Activated CD8-positive, alpha-beta memory T cell treated with anti-CD3 and anti-CD28 coated beads, Interleukin-2, amount 50 U/mL, for 24 hours (primary cell): ENCODE measurements at regions not wholly inside any gene's neighbourhood (a gene's known extent, or its start where the extent isn't known, plus 50 kb on each side); places are given as distances from the start of the nearest gene placed in this dataset.
"Not testable (repeated sequence)": the region's sequence is repeated elsewhere in the genome, so short reads cannot be mapped to it uniquely, and the experiment has no call there.

Source experiments
- DNase-seq: peaks from one replicate; pipeline ENCODE4 v3.0.0-alpha.2; 2020; ENCODE audit errors: extremely low read depth

DNA sequence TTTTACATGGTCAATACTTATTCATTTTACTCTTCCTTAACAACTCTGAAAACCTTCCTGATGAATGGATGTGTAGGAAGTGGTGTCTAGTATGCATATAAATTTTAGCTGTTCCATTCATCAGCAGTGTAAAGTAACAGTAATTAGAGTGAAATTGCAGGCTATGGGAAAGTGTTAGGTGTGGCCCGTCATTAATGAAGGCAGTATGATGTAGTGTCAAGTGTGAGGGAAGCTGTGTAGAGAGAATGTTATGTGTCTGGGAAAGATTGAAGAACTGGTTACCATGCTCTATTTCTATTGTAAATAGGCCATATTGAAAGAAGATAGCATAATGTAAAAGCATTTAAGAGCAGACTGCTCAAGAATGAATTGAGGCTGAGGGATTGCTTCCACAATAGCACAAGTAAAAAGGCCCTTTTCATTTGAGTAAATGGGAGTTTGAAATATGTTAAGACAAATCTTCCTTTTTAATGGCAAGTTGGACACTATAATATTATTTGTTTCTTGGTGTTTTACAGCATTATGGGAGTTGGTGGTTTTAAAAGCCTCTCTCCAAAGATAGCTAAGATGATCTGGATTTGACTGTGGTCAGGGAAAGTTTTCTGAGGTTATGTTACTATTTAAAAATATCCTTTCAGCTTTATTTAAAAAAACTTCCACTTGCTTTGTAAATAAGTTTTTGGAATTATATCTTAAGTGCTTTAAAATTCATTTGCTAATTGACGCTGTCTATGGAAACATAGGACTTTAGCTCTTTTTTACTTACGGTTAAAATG is 401.0 kb upstream of the ZEB2 start:
- DNase-seq, result no peak

- DNase-seq, result no peak
Measured at GRCh38 chr2:144914622-144915318, 394.9 kb upstream of the ZEB2 start.

- DNase-seq, result no peak
Measured at GRCh38 chr2:144914113-144914512, 394.2 kb upstream of the ZEB2 start.

DNA sequence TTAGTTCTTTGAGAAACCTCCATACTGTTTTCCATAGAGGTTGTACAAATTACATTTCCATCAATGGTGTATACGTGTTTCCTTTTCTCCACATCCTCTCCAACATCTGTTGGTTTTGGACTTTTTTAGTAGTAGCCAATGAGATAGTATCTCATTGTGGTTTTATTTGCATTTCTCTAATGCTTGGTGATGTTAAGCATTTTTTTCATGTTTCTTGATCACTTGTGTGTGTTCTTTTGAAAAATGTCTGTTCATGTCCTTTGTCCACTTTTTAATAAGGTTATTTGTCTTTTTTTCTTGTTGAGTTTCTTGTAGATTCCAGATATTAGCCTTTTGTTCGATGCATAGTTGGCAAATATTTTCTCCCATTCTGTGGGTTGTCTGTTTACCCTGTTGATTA is 392.3 kb upstream of the ZEB2 start:
- no peak for DNase-seq

DNA sequence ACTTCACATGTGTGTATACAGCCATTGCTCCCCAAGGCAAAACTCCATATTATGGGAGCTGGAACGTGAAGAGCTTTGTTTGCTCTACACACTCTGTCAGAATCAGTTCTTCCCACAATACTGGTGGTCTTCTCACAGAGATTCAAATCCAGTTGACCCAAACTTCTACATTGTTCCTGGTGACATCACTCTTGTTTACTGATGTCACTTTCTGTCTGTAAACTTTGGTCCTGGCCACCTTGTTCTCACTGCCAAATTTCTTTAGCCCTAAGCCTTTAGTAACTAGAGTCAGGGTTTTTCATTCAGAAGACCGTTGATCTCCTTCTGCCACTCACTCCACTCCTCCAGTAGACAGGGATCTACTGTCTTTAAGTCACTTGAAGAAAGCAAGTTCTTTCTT is 386.0 kb upstream of the ZEB2 start:
- no peak for DNase-seq

DNA sequence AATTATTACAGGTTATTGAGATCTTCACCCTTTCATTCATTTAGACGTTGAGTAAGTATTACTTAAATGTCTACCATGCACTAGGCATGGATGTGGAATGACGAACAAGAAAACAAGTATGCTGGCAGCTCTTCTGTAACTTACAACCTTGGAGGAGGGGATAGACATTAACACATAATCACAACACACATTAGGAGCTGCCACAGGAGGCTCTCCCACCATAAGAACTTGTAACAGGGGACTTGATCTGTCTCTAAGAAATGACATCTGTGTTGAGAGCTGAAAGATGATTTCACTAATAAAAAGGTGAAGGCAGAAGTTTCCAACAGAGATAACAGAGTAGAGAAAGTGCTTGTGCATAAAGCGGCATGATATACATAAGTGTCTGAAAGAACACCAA is 384.7 kb upstream of the ZEB2 start:
- DNase-seq, result no peak

DNA sequence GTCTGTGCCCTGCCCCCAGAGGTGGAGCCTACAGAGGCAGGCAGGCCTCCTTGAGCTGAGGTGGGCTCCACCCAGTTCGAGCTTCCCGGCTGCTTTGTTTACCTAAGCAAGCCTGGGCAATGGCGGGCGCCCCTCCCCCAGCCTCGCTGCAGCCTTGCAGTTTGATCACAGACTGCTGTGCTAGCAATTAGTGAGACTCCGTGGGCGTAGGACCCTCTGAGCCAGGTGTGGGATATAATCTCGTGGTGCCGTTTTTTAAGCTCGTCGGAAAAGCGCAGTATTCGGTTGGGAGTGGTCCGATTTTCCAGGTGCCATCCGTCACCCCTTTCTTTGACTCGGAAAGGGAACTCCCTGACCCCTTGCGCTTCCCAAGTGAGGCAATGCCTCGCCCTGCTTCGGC is 383.1 kb upstream of the ZEB2 start:
- not testable (repeated sequence) for DNase-seq

GRCh38 chr2:144901386-144901785 is 381.5 kb upstream of the ZEB2 start:
- not testable (repeated sequence) for DNase-seq

- DNase-seq, result no peak
Measured at GRCh38 chr2:144896341-144896740, 376.4 kb upstream of the ZEB2 start.

DNA sequence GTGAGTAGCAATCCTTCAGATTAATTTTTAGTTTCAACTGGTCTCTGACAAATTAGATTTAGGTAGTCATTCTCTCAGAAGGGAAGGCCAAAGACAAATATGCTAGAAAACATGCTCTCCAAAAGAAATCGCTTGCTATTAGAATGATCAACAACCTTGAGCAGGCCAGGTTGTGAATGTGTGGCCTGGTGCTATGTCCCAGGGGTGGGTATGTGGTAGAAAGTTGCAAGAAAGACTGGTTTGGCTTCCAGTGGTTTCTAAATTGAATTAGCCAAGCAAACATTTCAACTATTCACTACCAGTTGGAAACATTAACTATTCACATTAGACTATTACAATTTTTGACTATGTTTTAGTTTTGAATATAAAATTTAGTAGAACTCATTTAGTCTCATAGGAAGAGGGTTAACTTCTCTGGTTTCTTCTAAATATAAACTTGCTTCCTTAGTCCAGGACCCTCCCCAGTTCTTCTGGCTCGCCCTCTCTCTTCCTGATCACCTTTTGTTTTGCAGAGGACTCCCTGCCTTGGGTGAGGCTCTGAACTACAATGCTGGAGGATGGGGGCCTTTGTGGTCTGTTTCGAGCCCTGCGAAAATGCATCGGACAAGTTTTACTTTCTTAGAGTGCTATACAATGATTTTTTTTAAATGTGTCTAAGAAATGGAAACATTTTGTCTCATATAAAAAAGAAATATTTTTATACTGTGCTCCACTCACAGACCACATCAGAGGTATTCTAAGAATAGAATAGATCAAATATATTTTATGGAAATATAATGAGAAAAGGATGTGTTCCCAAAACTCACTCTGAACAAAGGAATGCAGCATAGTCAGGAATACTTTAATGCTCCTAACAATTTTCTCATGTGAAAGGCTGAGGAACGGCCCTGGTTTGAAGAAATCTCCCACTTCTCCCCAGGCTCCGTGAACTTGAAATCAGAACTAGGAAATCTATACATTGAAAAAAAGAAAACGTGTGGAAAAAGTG is 375.0 kb upstream of the ZEB2 start:
- DNase-seq, result no peak

DNA sequence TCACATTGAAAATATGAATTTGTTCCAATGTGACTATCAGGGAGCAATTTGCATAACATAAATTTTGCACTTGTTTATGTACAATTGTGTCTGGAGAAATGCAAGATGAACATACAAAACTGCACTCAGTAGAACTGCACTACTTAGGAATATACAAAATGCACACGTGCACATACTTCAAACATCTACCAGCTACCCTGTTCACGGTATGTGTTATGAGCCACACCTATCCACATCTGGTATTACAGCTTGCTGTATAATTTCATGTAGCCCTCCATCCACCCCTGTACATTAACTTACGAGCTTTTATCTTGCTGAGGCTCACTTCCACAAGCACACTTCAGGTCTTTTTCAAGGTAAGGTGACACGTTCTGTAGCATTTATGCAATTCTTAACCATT is 373.5 kb upstream of the ZEB2 start:
- no peak for DNase-seq

- no peak for DNase-seq
Measured at GRCh38 chr2:144890828-144891227, 370.9 kb upstream of the ZEB2 start.

DNA sequence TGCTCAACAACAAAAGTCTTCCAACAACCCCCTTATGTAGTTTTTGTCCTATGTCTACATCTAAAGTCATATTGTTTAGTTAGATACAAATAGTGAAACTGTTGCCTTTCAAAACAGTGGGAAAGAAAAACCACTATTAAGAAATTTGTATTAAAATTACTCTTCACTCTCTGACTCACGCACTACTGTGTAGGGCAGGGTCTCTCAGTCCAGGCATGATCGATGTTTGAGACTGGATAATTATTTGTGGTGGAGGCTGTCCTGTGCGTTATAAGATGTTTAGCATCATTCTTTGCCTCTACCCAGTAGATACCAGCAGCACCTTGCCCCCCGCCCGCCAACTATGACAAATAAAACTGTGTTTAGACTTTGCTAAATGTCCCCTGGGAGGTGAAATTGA is 369.4 kb upstream of the ZEB2 start:
- DNase-seq, result no peak

DNA sequence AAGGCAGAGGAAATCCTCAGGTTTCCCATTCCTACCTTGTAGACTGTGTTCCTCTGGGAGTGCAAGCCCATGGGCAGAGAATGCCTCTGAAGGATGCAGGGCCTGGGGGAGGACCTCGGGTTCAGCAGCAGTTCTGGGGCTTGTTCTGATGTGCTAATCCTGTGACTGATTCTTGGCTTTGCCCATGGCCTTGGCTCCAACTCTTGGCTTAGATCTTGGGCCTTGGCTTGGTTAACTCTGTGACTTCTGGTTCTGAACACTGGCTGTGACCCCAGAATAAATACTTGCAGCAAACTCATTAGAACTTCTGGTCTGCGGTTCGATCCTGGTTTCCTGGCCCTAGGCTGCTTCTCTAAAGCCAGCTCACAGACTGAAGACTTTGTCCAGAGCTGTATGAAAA is 366.9 kb upstream of the ZEB2 start:
- no peak for DNase-seq

GRCh38 chr2:144877893-144878292 is 358.0 kb upstream of the ZEB2 start:
- no peak for DNase-seq

GRCh38 chr2:144876013-144876412 is 356.1 kb upstream of the ZEB2 start:
- no peak for DNase-seq

GRCh38 chr2:144875290-144875969 is 355.5 kb upstream of the ZEB2 start:
- DNase-seq, result no peak

DNA sequence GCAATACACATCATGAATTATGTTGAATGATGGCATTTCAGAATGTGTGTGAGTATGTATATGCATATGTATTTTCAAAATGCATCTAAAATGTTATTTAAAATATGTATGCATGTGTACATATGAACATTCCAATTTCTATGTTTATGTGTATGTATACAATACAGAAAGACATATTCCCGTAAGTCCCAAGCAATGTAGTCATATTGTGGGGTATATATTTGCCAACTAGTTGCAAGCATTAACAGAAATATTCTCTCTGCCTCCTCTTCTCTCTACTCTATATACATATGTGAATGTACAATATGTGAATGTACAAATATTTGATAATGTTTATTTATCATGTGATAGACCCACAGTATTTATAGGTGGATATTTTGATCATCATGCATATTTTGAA is 345.8 kb upstream of the ZEB2 start:
- DNase-seq, result no peak

DNA sequence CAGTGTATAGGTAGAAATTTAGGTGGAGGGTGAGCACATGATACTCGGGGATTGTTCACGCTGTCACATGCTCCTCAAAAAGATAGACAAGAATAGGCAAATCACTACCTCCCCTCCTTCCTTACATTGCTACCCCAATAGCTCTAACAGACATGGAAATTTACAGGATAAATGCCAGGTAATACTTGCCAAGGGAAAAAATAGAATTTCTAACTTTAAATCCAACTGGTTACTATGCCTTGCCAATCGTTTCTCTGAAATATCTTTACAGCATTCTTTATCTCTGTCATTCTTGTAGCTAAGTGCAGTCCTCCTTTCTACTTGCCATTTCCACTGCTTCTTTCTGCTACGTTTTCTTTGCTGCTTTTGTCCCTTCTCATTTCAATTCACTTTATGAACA is 339.8 kb upstream of the ZEB2 start:
- DNase-seq, result no peak

- no peak for DNase-seq
Measured at GRCh38 chr2:144858211-144858610, 338.3 kb upstream of the ZEB2 start.

- DNase-seq, result no peak
Measured at GRCh38 chr2:144854596-144854995, 334.7 kb upstream of the ZEB2 start.

DNA sequence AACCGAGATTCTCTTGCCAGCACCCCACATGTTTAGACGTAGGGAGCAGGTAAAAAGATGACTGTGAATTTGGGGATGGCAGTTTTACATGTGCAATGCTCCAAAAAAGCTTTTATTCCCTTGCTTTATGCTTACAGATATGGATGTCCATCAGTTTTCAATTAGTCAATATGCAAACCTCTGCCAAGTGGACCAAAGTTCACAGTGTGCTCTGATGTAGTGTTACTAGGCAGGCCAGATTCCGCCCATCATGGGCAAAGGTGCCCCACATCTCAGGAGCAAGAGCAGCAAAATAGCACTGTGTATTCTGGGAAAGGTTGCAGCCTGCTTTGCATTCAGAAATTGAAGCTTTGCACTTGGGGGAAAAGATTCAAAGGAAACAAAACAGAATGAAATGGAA is 329.7 kb upstream of the ZEB2 start:
- DNase-seq, result no peak
